ENCODE measurements at regions not wholly inside any gene's neighbourhood (a gene's known extent, or its start where the extent isn't known, plus 50 kb on each side); places are given as distances from the start of the nearest gene placed in this dataset.
"Not testable (repeated sequence)": the region's sequence is repeated elsewhere in the genome, so short reads cannot be mapped to it uniquely, and the experiment has no call there.

DNA sequence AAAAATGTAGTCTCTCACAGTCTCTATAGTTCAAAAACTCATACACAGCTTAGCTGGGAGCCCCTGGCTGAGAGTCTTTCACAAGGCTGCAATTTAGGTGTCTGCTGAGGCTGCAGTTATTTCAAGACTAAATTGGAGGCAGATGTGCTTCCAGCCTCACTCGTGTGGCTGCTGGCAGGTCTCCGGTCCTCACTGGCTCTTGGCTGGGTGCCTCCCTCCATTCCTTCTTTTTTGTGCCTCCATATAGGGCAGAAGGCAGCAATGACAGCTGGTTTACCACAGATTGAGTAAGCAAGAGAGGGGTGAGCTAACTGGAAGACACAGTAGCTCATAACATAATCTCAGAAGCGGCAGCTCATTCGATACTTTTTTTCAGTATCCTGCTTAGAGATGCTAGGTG is 2167.7 kb upstream of the WWC1 start:
- no peak overlapping the region for H3K27ac Mint-ChIP-seq
- Histone ChIP-seq H3K4me2 (replicated peaks; ENCODE audit: extremely low read depth, low read length, poor library complexity, severe bottlenecking) (no peak overlapping the region), H3K4me3 (replicated peaks in 1 of 3; ENCODE audit: low read depth in 2 of 3, low read length in 3 of 3) (no peak overlapping the region), H3K27ac (ENCODE audit: low read depth in 1 of 2, low read length in 2 of 2) (no peak overlapping the region), H3K27me3 (ENCODE audit: control insufficient read depth in 2 of 2, insufficient read depth in 2 of 2, low read length in 2 of 2) (no peaks in the 10 kb centered on the region), H3K79me2 (ENCODE audit: insufficient read depth, low read length) (no peaks in the 10 kb centered on the region), H3K9ac (ENCODE audit: insufficient read depth, low read length, poor library complexity, severe bottlenecking) (no peak overlapping the region), H3K9me3 (replicated peaks in 1 of 2; ENCODE audit: control insufficient read depth in 1 of 2, insufficient read depth in 1 of 2, low read length in 2 of 2) (peaks cover 17 to 35% of the 10 kb centered on the region in 2 donors), H4K20me1 (ENCODE audit: insufficient read depth, low read length) (no peaks in the 10 kb centered on the region), H2AFZ (ENCODE audit: insufficient read depth, low read depth, low read length, poor library complexity, severe bottlenecking) (no peak overlapping the region), H3K36me3 (replicated peaks in 1 of 2; ENCODE audit: control insufficient read depth in 1 of 2, insufficient read depth in 2 of 2, low read length in 2 of 2) (no peaks in the 10 kb centered on the region), H3K4me1 (ENCODE audit: control insufficient read depth in 1 of 2, insufficient read depth in 2 of 2, low read length in 2 of 2) (no peaks in the 10 kb centered on the region)
- no peak for DNase-seq
- H3K36me3 Mint-ChIP-seq: no peaks in the 10 kb centered on the region
- no peaks in the 10 kb centered on the region for H3K27me3 Mint-ChIP-seq (ENCODE audit: low read depth in 3 of 3)
- peaks cover 2 to 7% (median 5%) of the 10 kb centered on the region in 7 donors for H3K9me3 Mint-ChIP-seq
- no peak overlapping the region for H3K4me3 Mint-ChIP-seq
- TF ChIP-seq, protein P1, sequence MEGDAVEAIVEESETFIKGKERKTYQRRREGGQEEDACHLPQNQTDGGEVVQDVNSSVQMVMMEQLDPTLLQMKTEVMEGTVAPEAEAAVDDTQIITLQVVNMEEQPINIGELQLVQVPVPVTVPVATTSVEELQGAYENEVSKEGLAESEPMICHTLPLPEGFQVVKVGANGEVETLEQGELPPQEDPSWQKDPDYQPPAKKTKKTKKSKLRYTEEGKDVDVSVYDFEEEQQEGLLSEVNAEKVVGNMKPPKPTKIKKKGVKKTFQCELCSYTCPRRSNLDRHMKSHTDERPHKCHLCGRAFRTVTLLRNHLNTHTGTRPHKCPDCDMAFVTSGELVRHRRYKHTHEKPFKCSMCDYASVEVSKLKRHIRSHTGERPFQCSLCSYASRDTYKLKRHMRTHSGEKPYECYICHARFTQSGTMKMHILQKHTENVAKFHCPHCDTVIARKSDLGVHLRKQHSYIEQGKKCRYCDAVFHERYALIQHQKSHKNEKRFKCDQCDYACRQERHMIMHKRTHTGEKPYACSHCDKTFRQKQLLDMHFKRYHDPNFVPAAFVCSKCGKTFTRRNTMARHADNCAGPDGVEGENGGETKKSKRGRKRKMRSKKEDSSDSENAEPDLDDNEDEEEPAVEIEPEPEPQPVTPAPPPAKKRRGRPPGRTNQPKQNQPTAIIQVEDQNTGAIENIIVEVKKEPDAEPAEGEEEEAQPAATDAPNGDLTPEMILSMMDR (IDR thresholded peaks at IDR 0.05): no peak
- intact Hi-C loops (cut with micrococcal nuclease): no loop called here
- no peaks in the 10 kb centered on the region for H3K4me1 Mint-ChIP-seq
- WGBS (ENCODE audit: insufficient coverage): 70% methylated on average over 2 of the region's 4 CpGs

DNA sequence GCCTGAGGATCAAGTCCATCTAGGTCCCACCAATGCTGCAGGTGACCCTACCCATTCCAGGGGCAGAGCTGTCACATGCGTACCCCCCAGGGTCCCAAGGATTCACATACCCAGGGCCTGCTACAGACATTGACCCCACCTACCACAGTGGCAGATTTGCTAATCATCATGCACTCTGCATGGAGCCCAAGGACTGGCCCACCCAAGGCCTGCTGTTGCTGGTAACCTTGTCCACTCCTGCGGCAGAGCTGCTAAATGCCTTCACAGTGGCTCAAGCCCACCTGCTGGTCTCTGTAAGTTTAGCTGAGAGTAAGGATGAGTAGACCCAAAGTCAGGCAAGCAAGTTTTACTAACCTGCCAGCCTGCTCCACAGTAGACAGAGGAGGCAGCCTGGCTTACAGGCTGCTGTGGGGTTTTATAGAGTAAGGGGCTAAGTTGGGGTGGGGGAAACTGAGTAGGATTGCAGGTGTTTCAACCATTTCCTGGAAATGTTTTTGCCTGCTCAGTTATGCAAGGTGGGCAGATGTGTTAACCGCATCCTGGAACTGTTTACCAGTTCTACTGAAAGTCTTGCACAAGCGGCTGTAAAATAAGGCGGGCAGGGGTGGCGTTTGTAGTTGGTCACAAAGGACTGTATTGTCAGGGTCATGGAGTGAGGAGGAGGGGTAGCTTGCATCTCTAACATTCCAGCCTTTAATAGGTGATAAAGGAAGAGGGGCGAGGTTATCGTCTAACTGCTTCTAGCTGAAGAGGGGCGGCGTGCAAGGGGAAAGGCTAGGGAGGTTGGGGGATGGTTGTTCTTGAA is 2163.5 kb upstream of the WWC1 start:
- Histone ChIP-seq H3K9ac (ENCODE audit: insufficient read depth, low read length, poor library complexity, severe bottlenecking) (no peak overlapping the region), H3K9me3 (replicated peaks in 1 of 2; ENCODE audit: control insufficient read depth in 1 of 2, insufficient read depth in 1 of 2, low read length in 2 of 2) (peaks cover 36 to 39% of the 10 kb centered on the region in 2 donors), H3K27ac (ENCODE audit: low read depth in 1 of 2, low read length in 2 of 2) (no peak overlapping the region), H3K4me2 (replicated peaks; ENCODE audit: extremely low read depth, low read length, poor library complexity, severe bottlenecking) (no peak overlapping the region), H4K20me1 (ENCODE audit: insufficient read depth, low read length) (no peaks in the 10 kb centered on the region), H3K4me1 (ENCODE audit: control insufficient read depth in 1 of 2, insufficient read depth in 2 of 2, low read length in 2 of 2) (no peaks in the 10 kb centered on the region), H3K36me3 (replicated peaks in 1 of 2; ENCODE audit: control insufficient read depth in 1 of 2, insufficient read depth in 2 of 2, low read length in 2 of 2) (no peaks in the 10 kb centered on the region), H2AFZ (ENCODE audit: insufficient read depth, low read depth, low read length, poor library complexity, severe bottlenecking) (no peak overlapping the region), H3K79me2 (ENCODE audit: insufficient read depth, low read length) (no peaks in the 10 kb centered on the region), H3K4me3 (replicated peaks in 1 of 3; ENCODE audit: low read depth in 2 of 3, low read length in 3 of 3) (no peak overlapping the region), H3K27me3 (ENCODE audit: control insufficient read depth in 2 of 2, insufficient read depth in 2 of 2, low read length in 2 of 2) (no peaks in the 10 kb centered on the region)
- DNase-seq: no peak
- Mint-ChIP-seq H3K4me3 (no peak overlapping the region), H3K27ac (no peak overlapping the region), H3K27me3 (ENCODE audit: low read depth in 3 of 3) (no peaks in the 10 kb centered on the region), H3K9me3 (peaks cover 0 to 6% (median 4%) of the 10 kb centered on the region in 7 donors), H3K36me3 (no peaks in the 10 kb centered on the region), H3K4me1 (no peaks in the 10 kb centered on the region)
- TF ChIP-seq, protein P1 (IDR thresholded peaks at IDR 0.05): no peak
- intact Hi-C loops (cut with micrococcal nuclease): no loop called here
- 98% methylated on average over 6 of the region's 10 CpGs for WGBS (ENCODE audit: insufficient coverage)

DNA sequence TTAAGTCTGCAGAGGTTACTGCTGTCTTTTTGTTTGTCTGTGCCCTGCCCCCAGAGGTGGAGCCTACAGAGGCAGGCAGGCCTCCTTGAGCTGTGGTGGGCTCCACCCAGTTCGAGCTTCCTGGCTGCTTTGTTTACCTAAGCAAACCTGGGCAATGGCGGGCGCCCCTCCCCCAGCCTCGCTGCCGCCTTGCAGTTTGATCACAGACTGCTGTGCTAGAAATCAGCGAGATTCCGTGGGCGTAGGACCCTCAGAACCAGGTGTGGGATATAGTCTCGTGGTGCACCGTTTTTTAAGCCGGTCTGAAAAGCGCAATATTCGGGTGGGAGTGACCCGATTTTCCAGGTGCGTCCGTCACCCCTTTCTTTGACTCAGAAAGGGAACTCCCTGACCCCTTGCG is 2146.3 kb upstream of the WWC1 start:
- H3K36me3 Mint-ChIP-seq; H4K20me1 ChIP-seq (ENCODE audit: insufficient read depth, low read length); DNase-seq; H3K4me3 ChIP-seq (replicated peaks in 1 of 3; ENCODE audit: low read depth in 2 of 3, low read length in 3 of 3); H3K4me1 Mint-ChIP-seq; H2AFZ ChIP-seq (ENCODE audit: insufficient read depth, low read depth, low read length, poor library complexity, severe bottlenecking); H3K79me2 ChIP-seq (ENCODE audit: insufficient read depth, low read length); H3K4me1 ChIP-seq (ENCODE audit: control insufficient read depth in 1 of 2, insufficient read depth in 2 of 2, low read length in 2 of 2); H3K9me3 Mint-ChIP-seq; H3K27ac ChIP-seq (ENCODE audit: low read depth in 1 of 2, low read length in 2 of 2); H3K27me3 Mint-ChIP-seq (ENCODE audit: low read depth in 3 of 3); H3K4me2 ChIP-seq (replicated peaks; ENCODE audit: extremely low read depth, low read length, poor library complexity, severe bottlenecking); H3K27ac Mint-ChIP-seq; H3K4me3 Mint-ChIP-seq; H3K9me3 ChIP-seq (replicated peaks in 1 of 2; ENCODE audit: control insufficient read depth in 1 of 2, insufficient read depth in 1 of 2, low read length in 2 of 2); intact Hi-C loops (cut with micrococcal nuclease); H3K9ac ChIP-seq (ENCODE audit: insufficient read depth, low read length, poor library complexity, severe bottlenecking); H3K36me3 ChIP-seq (replicated peaks in 1 of 2; ENCODE audit: control insufficient read depth in 1 of 2, insufficient read depth in 2 of 2, low read length in 2 of 2); H3K27me3 ChIP-seq (ENCODE audit: control insufficient read depth in 2 of 2, insufficient read depth in 2 of 2, low read length in 2 of 2): not testable (repeated sequence)
- 100% methylated on average over 1 of the region's 17 CpGs for WGBS (ENCODE audit: insufficient coverage)

Measured in CD14-positive monocyte (primary cell).